ENCODE measurements at regions not wholly inside any gene's neighbourhood (a gene's known extent, or its start where the extent isn't known, plus 50 kb on each side); places are given as distances from the start of the nearest gene placed in this dataset.
"Not testable (repeated sequence)": the region's sequence is repeated elsewhere in the genome, so short reads cannot be mapped to it uniquely, and the experiment has no call there.

GRCh38 chr1:5685446-5686040 lies 306.7 kb downstream of the NPHP4 start:
- DNase-seq: no peak

GRCh38 chr1:5684791-5685190 lies 307.4 kb downstream of the NPHP4 start:
- DNase-seq: no peak

- DNase-seq: no peak
Observed at GRCh38 chr1:5683446-5683845, 308.8 kb downstream of the NPHP4 start.

GRCh38 chr1:5682626-5683225 lies 309.5 kb downstream of the NPHP4 start:
- DNase-seq: no peak

- peak; percentile 16 for DNase-seq
Observed at GRCh38 chr1:5681654-5682053, 310.6 kb downstream of the NPHP4 start.

- DNase-seq: no peak
Observed at GRCh38 chr1:5680600-5680999, 311.6 kb downstream of the NPHP4 start.

- no peak for DNase-seq
Observed at GRCh38 chr1:5678759-5679158, 313.5 kb downstream of the NPHP4 start.

GRCh38 chr1:5672355-5672754 lies 319.9 kb downstream of the NPHP4 start:
- not testable (repeated sequence) for DNase-seq

GRCh38 chr1:5670590-5671350 lies 321.5 kb downstream of the NPHP4 start:
- no peak for DNase-seq

GRCh38 chr1:5667513-5668325 lies 324.5 kb downstream of the NPHP4 start:
- no peak for DNase-seq

- DNase-seq: no peak
Observed at GRCh38 chr1:5664906-5665875, 327.0 kb downstream of the NPHP4 start.

GRCh38 chr1:5664081-5664768 lies 328.0 kb downstream of the NPHP4 start:
- no peak for DNase-seq

GRCh38 chr1:5662744-5663126 lies 329.5 kb downstream of the NPHP4 start:
- DNase-seq: no peak

GRCh38 chr1:5662086-5662743 lies 330.0 kb downstream of the NPHP4 start:
- DNase-seq: no peak

GRCh38 chr1:5661196-5662085 lies 330.8 kb downstream of the NPHP4 start:
- DNase-seq: no peak

- no peak for DNase-seq
Observed at GRCh38 chr1:5660141-5660935, 331.9 kb downstream of the NPHP4 start.

GRCh38 chr1:5659606-5660005 lies 332.6 kb downstream of the NPHP4 start:
- no peak for DNase-seq

Data from occipital lobe (tissue), 1 donor.